Sigmoid colon (tissue), 6 donors: ENCODE measurements at regions not wholly inside any gene's neighbourhood (a gene's known extent, or its start where the extent isn't known, plus 50 kb on each side); places are given as distances from the start of the nearest gene placed in this dataset.

Experiments
- DNase-seq: peaks from one replicate; pipeline ENCODE4 v3.0.0-alpha.2; 2019
- H3K27ac ChIP-seq, 4 donors: fragments of 200-600 bp; sonication (generic); one replicate each; pipeline ENCODE4 v1.5.1; 2016 to 2019; ENCODE audit warnings: mild to moderate bottlenecking in 1 of 4
- H3K27me3 ChIP-seq, 3 donors: fragments of 200-600 bp; sonication (generic); one replicate each; pipeline ENCODE4 v1.5.1; 2019; ENCODE audit warnings: mild to moderate bottlenecking in 1 of 3
- H3K36me3 ChIP-seq, 4 donors: fragments of 200-600 bp; sonication (generic); one replicate each; pipeline ENCODE4 v1.5.1; 2016 to 2019
- H3K4me1 ChIP-seq, 4 donors: fragments of 200-600 bp; sonication (generic); one replicate each; pipeline ENCODE4 v1.5.1; 2017 to 2019
- H3K4me3 ChIP-seq, 4 donors: fragments of 200-600 bp; sonication (generic); one replicate each; pipeline ENCODE4 v1.5.1; 2017 to 2019; ENCODE audit warnings: mild to moderate bottlenecking in 2 of 4, moderate library complexity in 1 of 4
- H3K9me3 ChIP-seq, 4 donors: fragments of 200-600 bp in 3 of 4; sonication (generic) in 3 of 4; one replicate each; pipeline versions ENCODE4 v1.5.1 to v1.6.1; 2013 to 2019
- CTCF ChIP-seq, 4 experiments: fragments of 450-650 bp in 3 of 4; fragments of 200-600 bp in 1 of 4; IDR thresholded peaks; one replicate each; pipeline ENCODE4 v1.5.1; 2016 to 2019; ENCODE audit warnings: antibody characterized with exemption in 4 of 4, mild to moderate bottlenecking in 3 of 4, moderate library complexity in 2 of 4
- EP300 ChIP-seq, 4 donors: sonication (generic); formaldehyde crosslinking; IDR thresholded peaks; one replicate each; pipeline ENCODE4 v1.6.1; 2017; ENCODE audit warnings: antibody characterized with exemption in 4 of 4
- POLR2A ChIP-seq, 2 donors: fragments of 450-650 bp; IDR thresholded peaks; one replicate each; pipeline ENCODE4 v1.6.1; 2016; ENCODE audit warnings: antibody characterized with exemption in 2 of 2, mild to moderate bottlenecking in 2 of 2, moderate library complexity in 2 of 2
- POLR2AphosphoS5 ChIP-seq, 4 donors: sonication (generic); formaldehyde crosslinking; IDR thresholded peaks; one replicate each; pipeline ENCODE4 v1.6.1; 2017; ENCODE audit warnings: antibody characterized with exemption in 4 of 4
- WGBS, 2 donors: extraction: QIAGEN DNeasy Blood & Tissue Kit; methylation state at CpG; one replicate each; pipeline ENCODE4 v1.1.7; 2013; 5-methylcytosine and 5-hydroxymethylcytosine counted together
- intact Hi-C: fragments of 100-400 bp; cut with DNase I; formaldehyde crosslinking; loops from one replicate; pipeline ENCODE4 v1.15.1; 2023
- donor health status: healthy with polysubstance abuse.
- donor health status: healthy.

- no peak for DNase-seq
These were observed 520.0 kb downstream of the SLC4A3 start for GRCh38 chr2:220147161-220148038.

GRCh38 chr2:220148471-220149248, 521.2 kb downstream of the SLC4A3 start:
- H3K27ac ChIP-seq: no peak overlapping the region
- intact Hi-C loops: no loop called here
- no peak for TF ChIP-seq POLR2A (IDR thresholded peaks at IDR 0.05)
- TF ChIP-seq POLR2AphosphoS5 (IDR thresholded peaks at IDR 0.05): no peak
- no peak for TF ChIP-seq CTCF (IDR thresholded peaks at IDR 0.05)
- no peak for TF ChIP-seq EP300 (IDR thresholded peaks at IDR 0.05)
- no peak for DNase-seq
- H3K4me3 ChIP-seq: no peak overlapping the region
- H3K27me3 ChIP-seq: no peaks in the 10 kb centered on the region
- no peaks in the 10 kb centered on the region for H3K9me3 ChIP-seq
- no peaks in the 10 kb centered on the region for H3K36me3 ChIP-seq
- WGBS, 2 donors: 90 to 91% methylated on average over 9 of the region's 9 CpGs
- peaks cover 0 to under 1% (median 0%) of the 10 kb centered on the region in 4 donors for H3K4me1 ChIP-seq

More at GRCh38 chr2:220147161-220148038, 520.0 kb downstream of the SLC4A3 start:
- no peaks in the 10 kb centered on the region for H3K36me3 ChIP-seq
- no peak overlapping the region for H3K27ac ChIP-seq
- H3K4me1 ChIP-seq: no peaks in the 10 kb centered on the region
- intact Hi-C loops: no loop called here
- no peaks in the 10 kb centered on the region for H3K27me3 ChIP-seq
- TF ChIP-seq POLR2AphosphoS5 (IDR thresholded peaks at IDR 0.05) (no peak), CTCF (IDR thresholded peaks at IDR 0.05) (no peak), POLR2A (IDR thresholded peaks at IDR 0.05) (no peak), EP300 (IDR thresholded peaks at IDR 0.05) (no peak)
- H3K9me3 ChIP-seq: no peaks in the 10 kb centered on the region
- WGBS, 2 donors: 79 to 85% methylated on average over 7 of the region's 7 CpGs
- H3K4me3 ChIP-seq: no peak overlapping the region

GRCh38 chr2:220151341-220151740, 523.9 kb downstream of the SLC4A3 start:
- no peaks in the 10 kb centered on the region for H3K27me3 ChIP-seq
- 85 to 90% methylated on average over 2 of the region's 2 CpGs for WGBS, 2 donors
- peaks cover 0 to 18% (median 10%) of the 10 kb centered on the region in 4 donors for H3K4me1 ChIP-seq
- no peak for TF ChIP-seq CTCF (IDR thresholded peaks at IDR 0.05)
- no peak for TF ChIP-seq EP300 (IDR thresholded peaks at IDR 0.05)
- no peak for TF ChIP-seq POLR2AphosphoS5 (IDR thresholded peaks at IDR 0.05)
- TF ChIP-seq POLR2A (IDR thresholded peaks at IDR 0.05): no peak
- no peak overlapping the region for H3K4me3 ChIP-seq
- intact Hi-C loops: no loop called here
- no peaks in the 10 kb centered on the region for H3K36me3 ChIP-seq
- DNase-seq: no peak
- no peak overlapping the region for H3K27ac ChIP-seq
- no peaks in the 10 kb centered on the region for H3K9me3 ChIP-seq

GRCh38 chr2:220152281-220152935, 525.0 kb downstream of the SLC4A3 start:
- Histone ChIP-seq H3K4me1 (peaks cover 0 to 18% (median 10%) of the 10 kb centered on the region in 4 donors), H3K9me3 (no peaks in the 10 kb centered on the region), H3K36me3 (no peaks in the 10 kb centered on the region), H3K27ac (no peak overlapping the region), H3K4me3 (no peak overlapping the region), H3K27me3 (no peaks in the 10 kb centered on the region)
- intact Hi-C loops: no loop called here
- no peak for TF ChIP-seq EP300 (IDR thresholded peaks at IDR 0.05)
- TF ChIP-seq CTCF (IDR thresholded peaks at IDR 0.05): no peak
- no peak for TF ChIP-seq POLR2AphosphoS5 (IDR thresholded peaks at IDR 0.05)
- no peak for TF ChIP-seq POLR2A (IDR thresholded peaks at IDR 0.05)
- 77 to 79% methylated on average over 4 of the region's 4 CpGs for WGBS, 2 donors
- no peak for DNase-seq
